H1 (cell line): ENCODE measurements at regions not wholly inside any gene's neighbourhood (a gene's known extent, or its start where the extent isn't known, plus 50 kb on each side); places are given as distances from the start of the nearest gene placed in this dataset.

ENCODE experiments used
- CBX8 ChIP-seq: fragments of 300-800, 300-1000 bp; sonication (generic); IDR thresholded peaks from 2 replicates; pipeline ENCODE4 v1.7.1; 2016; ENCODE audit warnings: low read depth, low read length, borderline replicate concordance
- CHD2 ChIP-seq: IDR thresholded peaks from 2 replicates; pipeline ENCODE4 v1.6.1; 2012; ENCODE audit warnings: low read length, improper control_type of control experiment
- CTBP2 ChIP-seq: IDR thresholded peaks from 2 replicates; pipeline ENCODE4 v1.7.0; 2011; ENCODE audit warnings: borderline replicate concordance, mild to moderate bottlenecking, moderate library complexity, mixed read lengths, low read length; ENCODE audit not compliant: insufficient read depth, insufficient read length
- GABPA ChIP-seq: IDR thresholded peaks from 2 replicates; pipeline ENCODE4 v1.6.1; 2011; ENCODE audit warnings: mild to moderate bottlenecking, low read length, moderate library complexity, borderline replicate concordance; ENCODE audit not compliant: insufficient read depth
- JUND ChIP-seq: IDR thresholded peaks from 2 replicates; pipeline ENCODE4 v1.6.1; 2011; ENCODE audit warnings: mild to moderate bottlenecking, improper control_type of control experiment, low read length
- KDM1A ChIP-seq: fragments of 200-600, 300-600 bp; sonication (generic); IDR thresholded peaks from 2 replicates; pipeline ENCODE4 v1.7.1; 2016; ENCODE audit warnings: mild to moderate bottlenecking, low read length, borderline replicate concordance
- MAFK ChIP-seq: IDR thresholded peaks from 2 replicates; pipeline ENCODE4 v1.6.1; 2012; ENCODE audit warnings: low read depth, mild to moderate bottlenecking, improper control_type of control experiment, low read length
- POLR2A ChIP-seq, 2 experiments: IDR thresholded peaks; 1 replicate in 1 of 2; 2 replicates in 1 of 2; pipeline ENCODE4 v1.6.1; 2011; ENCODE audit warnings: low read depth in 2 of 2, low read length in 2 of 2, mild to moderate bottlenecking in 2 of 2; ENCODE audit errors: control extremely low read depth in 1 of 2
- RAD21 ChIP-seq, 2 experiments: IDR thresholded peaks in 1 of 2; conservative IDR thresholded peaks in 1 of 2; 2 replicates each; pipeline ENCODE4 v1.6.1; 2011; ENCODE audit warnings: low read depth in 2 of 2, low read length in 2 of 2, improper control_type of control experiment in 1 of 2, inconsistent platforms in 1 of 2, mild to moderate bottlenecking in 1 of 2, moderate library complexity in 1 of 2
- SP1 ChIP-seq: IDR thresholded peaks from 2 replicates; pipeline ENCODE4 v1.6.1; 2011; ENCODE audit warnings: low read depth, low read length
- TAF1 ChIP-seq: IDR thresholded peaks from 2 replicates; pipeline ENCODE4 v1.6.1; 2011; ENCODE audit warnings: mild to moderate bottlenecking, low read depth, low read length
- TF ChIP-seq, protein P1 (sequence below), 3 experiments: IDR thresholded peaks; 1 replicate in 2 of 3; 2 replicates in 1 of 3; pipeline versions ENCODE4 v1.5.1 to v1.6.1; 2011; ENCODE audit warnings: low read length in 3 of 3, mild to moderate bottlenecking in 3 of 3, inconsistent platforms in 2 of 3, low read depth in 1 of 3, moderate library complexity in 1 of 3; ENCODE audit not compliant: insufficient read depth in 1 of 3; ENCODE audit errors: control extremely low read depth in 1 of 3
- TF ChIP-seq, protein P2 (sequence below): IDR thresholded peaks from 2 replicates; pipeline ENCODE4 v1.6.1; 2012; ENCODE audit warnings: inconsistent platforms

DNA sequence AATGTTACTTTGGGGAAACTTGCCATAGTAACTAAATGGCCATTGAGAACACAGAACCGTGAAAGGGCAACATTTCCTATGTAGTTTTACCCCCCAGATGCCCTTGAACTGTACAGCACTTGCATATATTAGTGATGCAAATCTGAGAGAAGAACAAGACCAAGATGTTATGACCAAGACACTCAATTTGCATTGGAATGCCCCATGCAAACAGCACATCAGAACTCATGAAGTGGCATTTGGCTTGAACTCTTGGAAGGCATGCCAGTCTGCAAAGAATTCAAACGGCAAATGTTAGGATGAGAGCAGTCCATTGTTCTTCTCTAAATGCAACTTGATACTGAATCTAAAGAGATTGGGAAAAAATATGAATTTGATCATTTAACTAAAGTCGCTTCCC, 139.4 kb upstream of the CXorf66 start:
- no peak for TF ChIP-seq CTBP2
- TF ChIP-seq CBX8: no peak
- no peak for TF ChIP-seq RAD21 (IDR thresholded peaks at IDR 0.05 in 1 of 2, conservative IDR thresholded peaks at IDR 0.05 in 1 of 2; ENCODE audit: low read depth in 2 of 2, low read length in 2 of 2)
- no peak for TF ChIP-seq GABPA
- TF ChIP-seq KDM1A: no peak
- TF ChIP-seq, protein P1, sequence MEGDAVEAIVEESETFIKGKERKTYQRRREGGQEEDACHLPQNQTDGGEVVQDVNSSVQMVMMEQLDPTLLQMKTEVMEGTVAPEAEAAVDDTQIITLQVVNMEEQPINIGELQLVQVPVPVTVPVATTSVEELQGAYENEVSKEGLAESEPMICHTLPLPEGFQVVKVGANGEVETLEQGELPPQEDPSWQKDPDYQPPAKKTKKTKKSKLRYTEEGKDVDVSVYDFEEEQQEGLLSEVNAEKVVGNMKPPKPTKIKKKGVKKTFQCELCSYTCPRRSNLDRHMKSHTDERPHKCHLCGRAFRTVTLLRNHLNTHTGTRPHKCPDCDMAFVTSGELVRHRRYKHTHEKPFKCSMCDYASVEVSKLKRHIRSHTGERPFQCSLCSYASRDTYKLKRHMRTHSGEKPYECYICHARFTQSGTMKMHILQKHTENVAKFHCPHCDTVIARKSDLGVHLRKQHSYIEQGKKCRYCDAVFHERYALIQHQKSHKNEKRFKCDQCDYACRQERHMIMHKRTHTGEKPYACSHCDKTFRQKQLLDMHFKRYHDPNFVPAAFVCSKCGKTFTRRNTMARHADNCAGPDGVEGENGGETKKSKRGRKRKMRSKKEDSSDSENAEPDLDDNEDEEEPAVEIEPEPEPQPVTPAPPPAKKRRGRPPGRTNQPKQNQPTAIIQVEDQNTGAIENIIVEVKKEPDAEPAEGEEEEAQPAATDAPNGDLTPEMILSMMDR (IDR thresholded peaks at IDR 0.05; ENCODE audit: control extremely low read depth in 1 of 3, insufficient read depth in 1 of 3, low read depth in 1 of 3, low read length in 3 of 3): no peak
- no peak for TF ChIP-seq MAFK
- no peak for TF ChIP-seq TAF1
- TF ChIP-seq, protein P2, sequence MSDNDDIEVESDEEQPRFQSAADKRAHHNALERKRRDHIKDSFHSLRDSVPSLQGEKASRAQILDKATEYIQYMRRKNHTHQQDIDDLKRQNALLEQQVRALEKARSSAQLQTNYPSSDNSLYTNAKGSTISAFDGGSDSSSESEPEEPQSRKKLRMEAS: no peak
- no peak for TF ChIP-seq CHD2
- TF ChIP-seq SP1: no peak
- no peak for TF ChIP-seq POLR2A (IDR thresholded peaks at IDR 0.05; ENCODE audit: control extremely low read depth in 1 of 2, low read depth in 2 of 2, low read length in 2 of 2)
- TF ChIP-seq JUND: no peak
